Epithelial cell of esophagus (primary cell): ENCODE measurements at regions not wholly inside any gene's neighbourhood (a gene's known extent, or its start where the extent isn't known, plus 50 kb on each side); places are given as distances from the start of the nearest gene placed in this dataset.
A peak's percentile ranks its signal among the peaks of the same experiment; 100 is the strongest.
"Not testable (repeated sequence)": the region's sequence is repeated elsewhere in the genome, so short reads cannot be mapped to it uniquely, and the experiment has no call there.

Experiments
- DNase-seq: peaks from one replicate; pipeline ENCODE4 v3.0.0; 2010; ENCODE audit warnings: low read depth
- H3K4me3 ChIP-seq: 2 replicates; pipeline ENCODE4 v1.5.1; 2011; ENCODE audit warnings: mild to moderate bottlenecking, low read length, control low read depth
- CTCF ChIP-seq: IDR thresholded peaks from 2 replicates; pipeline ENCODE4 v1.5.1; 2011; ENCODE audit warnings: low read depth, mild to moderate bottlenecking, low read length, control low read depth, inconsistent platforms; ENCODE audit not compliant: insufficient read depth; ENCODE audit errors: missing control alignments

GRCh38 chrX:126641076-126641475 lies 88.5 kb upstream of the DCAF12L1 start:
- not testable (repeated sequence) for H3K4me3 ChIP-seq, DNase-seq

DNA sequence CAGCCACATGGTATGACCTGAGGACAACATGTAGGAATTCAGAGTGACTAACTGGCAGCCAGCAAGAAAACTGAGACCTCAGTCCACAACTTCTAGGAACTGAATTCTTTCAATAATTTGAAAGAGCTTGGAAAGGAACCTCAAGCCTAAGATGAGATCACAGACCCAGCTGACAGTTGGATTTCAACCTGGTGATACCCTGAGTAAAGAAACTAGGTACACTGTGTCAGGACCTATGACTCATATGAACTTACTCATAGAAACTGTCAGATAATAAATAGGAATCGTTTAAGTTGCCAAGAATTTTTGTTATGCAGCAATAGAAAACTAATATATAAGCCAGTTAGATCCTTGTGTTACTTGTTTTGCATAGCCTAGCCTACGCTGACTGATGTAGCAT lies 102.4 kb upstream of the DCAF12L1 start:
- no peak for TF ChIP-seq CTCF
- no peak overlapping the region for H3K4me3 ChIP-seq
- peak; percentile 2 for DNase-seq

GRCh38 chrX:126658447-126658846 lies 105.8 kb upstream of the DCAF12L1 start:
- peak; percentile 0 for DNase-seq
- no peak overlapping the region for H3K4me3 ChIP-seq
- TF ChIP-seq CTCF, result no peak

DNA sequence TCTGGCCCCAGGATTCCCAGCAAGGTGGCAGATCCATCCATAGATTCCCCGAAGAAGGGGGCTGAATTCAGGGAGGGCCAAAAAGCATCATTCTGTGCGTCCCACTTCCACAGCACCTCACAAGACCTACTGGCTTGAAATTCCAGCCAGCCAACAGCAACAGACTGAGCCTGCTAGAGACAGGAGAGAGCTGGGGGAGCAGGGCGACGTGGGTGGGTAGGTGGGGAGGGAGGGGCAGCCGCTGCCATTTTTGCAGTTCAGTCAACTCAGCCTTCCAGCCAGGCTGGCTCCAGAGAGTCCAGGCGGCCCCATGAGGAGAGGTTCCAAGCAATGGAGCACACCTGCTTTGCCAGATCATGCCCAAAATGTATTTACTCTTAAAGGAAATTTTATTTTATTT lies 117.6 kb upstream of the DCAF12L1 start:
- DNase-seq, result no peak
- TF ChIP-seq CTCF, result no peak
- no peak overlapping the region for H3K4me3 ChIP-seq

- not testable (repeated sequence) for DNase-seq
Observed at GRCh38 chrX:126673366-126673765, 120.8 kb upstream of the DCAF12L1 start.

GRCh38 chrX:126673816-126674491 lies 121.3 kb upstream of the DCAF12L1 start:
- not testable (repeated sequence) for DNase-seq, H3K4me3 ChIP-seq

More at GRCh38 chrX:126673366-126673765, 120.8 kb upstream of the DCAF12L1 start:
- H3K4me3 ChIP-seq, result not testable (repeated sequence)

DNA sequence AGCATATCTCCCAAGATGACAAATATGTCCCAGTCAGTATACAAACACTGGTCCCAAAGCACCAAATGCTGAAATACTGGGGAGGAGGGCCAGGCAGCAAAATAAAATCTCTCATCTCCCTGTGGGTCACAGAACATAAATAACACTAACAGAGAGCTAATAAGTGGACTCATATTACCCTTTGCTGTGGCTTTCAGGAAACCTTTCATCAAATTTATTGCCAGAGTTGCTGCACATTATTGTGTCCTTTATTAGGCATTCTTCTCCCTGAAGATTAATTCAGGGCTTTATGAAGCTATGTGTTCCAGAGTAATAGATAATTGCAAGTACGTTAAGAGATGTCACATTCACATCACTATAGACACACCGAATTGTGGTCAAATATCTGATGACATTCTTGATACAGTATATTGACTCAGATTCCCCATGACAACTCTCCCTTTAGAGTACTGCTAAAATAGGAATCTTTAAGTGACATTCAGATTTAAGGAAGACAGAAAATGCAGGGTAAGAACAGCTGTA lies 124.1 kb upstream of the PRR32 start:
- no peak for TF ChIP-seq CTCF
- H3K4me3 ChIP-seq, result no peak overlapping the region
- DNase-seq, result no peak

DNA sequence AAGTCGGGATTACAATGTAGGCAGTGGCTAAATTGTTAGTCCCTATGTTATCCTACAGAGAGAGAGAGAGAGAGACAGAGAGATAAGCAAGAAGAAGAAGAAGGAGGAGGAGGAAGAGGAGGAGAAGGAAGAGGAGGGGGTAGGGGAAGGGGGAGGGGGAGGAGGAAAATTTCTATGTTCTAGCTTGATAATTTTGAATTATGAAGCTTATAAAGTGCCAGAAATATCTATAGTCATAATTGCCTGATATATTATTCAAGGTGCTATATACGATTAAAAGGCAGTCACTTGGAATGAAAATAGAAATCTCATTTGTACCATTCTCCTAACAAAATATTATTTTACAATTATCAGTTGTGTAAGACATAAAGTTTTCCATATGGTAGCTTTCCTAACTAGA lies 122.4 kb upstream of the PRR32 start:
- DNase-seq, result no peak
- H3K4me3 ChIP-seq, result no peak overlapping the region
- no peak for TF ChIP-seq CTCF

DNA sequence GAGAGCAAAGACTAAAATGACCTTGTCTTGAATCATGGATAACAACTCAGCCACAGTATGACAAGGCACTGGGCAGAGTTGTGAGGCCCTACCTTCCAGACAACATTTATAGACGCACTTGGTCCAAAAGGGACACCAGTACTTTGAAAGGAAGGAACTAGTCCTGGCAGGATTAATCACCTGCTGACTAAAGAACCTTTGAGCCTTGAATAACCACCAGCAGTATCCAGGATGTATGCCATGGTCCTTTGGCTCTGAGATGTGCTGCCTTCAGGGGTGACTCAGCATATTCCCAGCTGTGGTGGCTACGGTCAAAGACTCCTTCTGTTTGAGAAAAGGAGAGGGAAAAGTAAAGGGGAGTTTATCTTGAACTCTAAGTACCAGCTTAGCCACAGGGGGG lies 118.1 kb upstream of the PRR32 start:
- no peak for TF ChIP-seq CTCF
- DNase-seq, result no peak
- no peak overlapping the region for H3K4me3 ChIP-seq
